GM12892 (cell line): ENCODE measurements at regions not wholly inside any gene's neighbourhood (a gene's known extent, or its start where the extent isn't known, plus 50 kb on each side); places are given as distances from the start of the nearest gene placed in this dataset.

Source experiments
- POLR2A ChIP-seq: IDR thresholded peaks from 2 replicates; pipeline ENCODE4 v1.6.1; 2011; ENCODE audit warnings: low read depth, low read length, control low read depth
- POLR2AphosphoS5 ChIP-seq: IDR thresholded peaks from 2 replicates; pipeline ENCODE4 v1.6.1; 2011; ENCODE audit warnings: low read depth, low read length, control low read depth
- TAF1 ChIP-seq: IDR thresholded peaks from 2 replicates; pipeline ENCODE4 v1.6.1; 2011; ENCODE audit warnings: low read depth, mild to moderate bottlenecking, control low read depth, low read length, borderline replicate concordance

- TF ChIP-seq POLR2AphosphoS5 (no peak), POLR2A (no peak), TAF1 (no peak)
These were observed 125.1 kb downstream of the COPS8 start for GRCh38 chr2:237210763-237211162.
